OCI-LY1 (cell line): ENCODE measurements at regions not wholly inside any gene's neighbourhood (a gene's known extent, or its start where the extent isn't known, plus 50 kb on each side); places are given as distances from the start of the nearest gene placed in this dataset.

Experiments used
- EZH2 ChIP-seq: fragments of 200-600 bp; sonication (generic), shearing (Covaris generic); IDR thresholded peaks from 2 replicates; pipeline ENCODE4 v1.8.0; 2017; ENCODE audit warnings: borderline replicate concordance, mixed run types, mild to moderate bottlenecking, antibody characterized with exemption, low read length, moderate library complexity, mixed read lengths
- TF ChIP-seq, protein P1 (sequence below): fragments of 200-600 bp; sonication (generic), shearing (Covaris generic); IDR thresholded peaks from 2 replicates; pipeline ENCODE4 v1.5.1; 2017; ENCODE audit warnings: mild to moderate bottlenecking, antibody characterized with exemption, low read length, moderate library complexity, mixed read lengths

DNA sequence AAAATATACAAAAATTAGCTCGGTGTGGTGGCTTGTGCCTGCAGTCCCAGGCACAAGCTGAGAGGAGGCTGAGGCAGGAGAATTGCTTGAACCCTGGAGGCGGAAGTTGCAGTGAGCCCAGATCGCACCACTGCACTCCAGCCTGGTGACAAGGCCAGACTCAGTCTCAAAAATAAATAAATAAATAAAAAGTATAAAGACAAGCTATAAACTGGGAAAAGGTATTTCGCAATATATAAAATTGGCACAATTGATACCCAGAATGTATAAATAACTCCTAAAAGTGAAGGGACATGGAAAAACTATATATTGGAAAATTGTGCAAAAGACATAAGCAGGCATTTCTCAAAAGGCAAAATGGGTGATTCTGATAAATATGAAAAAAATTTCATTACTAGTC is 657.9 kb upstream of the SLC8A1 start:
- TF ChIP-seq, protein P1, sequence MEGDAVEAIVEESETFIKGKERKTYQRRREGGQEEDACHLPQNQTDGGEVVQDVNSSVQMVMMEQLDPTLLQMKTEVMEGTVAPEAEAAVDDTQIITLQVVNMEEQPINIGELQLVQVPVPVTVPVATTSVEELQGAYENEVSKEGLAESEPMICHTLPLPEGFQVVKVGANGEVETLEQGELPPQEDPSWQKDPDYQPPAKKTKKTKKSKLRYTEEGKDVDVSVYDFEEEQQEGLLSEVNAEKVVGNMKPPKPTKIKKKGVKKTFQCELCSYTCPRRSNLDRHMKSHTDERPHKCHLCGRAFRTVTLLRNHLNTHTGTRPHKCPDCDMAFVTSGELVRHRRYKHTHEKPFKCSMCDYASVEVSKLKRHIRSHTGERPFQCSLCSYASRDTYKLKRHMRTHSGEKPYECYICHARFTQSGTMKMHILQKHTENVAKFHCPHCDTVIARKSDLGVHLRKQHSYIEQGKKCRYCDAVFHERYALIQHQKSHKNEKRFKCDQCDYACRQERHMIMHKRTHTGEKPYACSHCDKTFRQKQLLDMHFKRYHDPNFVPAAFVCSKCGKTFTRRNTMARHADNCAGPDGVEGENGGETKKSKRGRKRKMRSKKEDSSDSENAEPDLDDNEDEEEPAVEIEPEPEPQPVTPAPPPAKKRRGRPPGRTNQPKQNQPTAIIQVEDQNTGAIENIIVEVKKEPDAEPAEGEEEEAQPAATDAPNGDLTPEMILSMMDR, result no peak
- TF ChIP-seq EZH2, result no peak
